ENCODE measurements at regions not wholly inside any gene's neighbourhood (a gene's known extent, or its start where the extent isn't known, plus 50 kb on each side); places are given as distances from the start of the nearest gene placed in this dataset.

GRCh38 chr11:33412241-33412640 lies 155.1 kb downstream of the HIPK3 start:
- Mint-ChIP-seq H3K4me1 (no peaks in the 10 kb centered on the region), H3K27me3 (peaks cover 18% of the 10 kb centered on the region in 2 donors), H3K4me3 (no peak overlapping the region), H3K9me3 (no peaks in the 10 kb centered on the region), H3K27ac (no peak overlapping the region), H3K36me3 (no peaks in the 10 kb centered on the region)
- ChIA-PET POLR2A (ENCODE audit: partially characterized antibody) (no interaction called here), CTCF (ENCODE audit: partially characterized antibody) (no interaction called here)
- no peak overlapping the region for H3K4me3 ChIP-seq (ENCODE audit: low read length in 2 of 2)
- no peaks in the 10 kb centered on the region for H3K9me3 ChIP-seq (ENCODE audit: control insufficient read depth in 1 of 2, low read length in 2 of 2)
- no peaks in the 10 kb centered on the region for H3K36me3 ChIP-seq (ENCODE audit: insufficient read depth, low read length)
- H3K27me3 ChIP-seq (ENCODE audit: insufficient read depth, low read length), result no peaks in the 10 kb centered on the region
- H3K4me1 ChIP-seq (ENCODE audit: insufficient read depth, low read length), result no peaks in the 10 kb centered on the region
- intact Hi-C loops (cut with micrococcal nuclease), result no loop called here
- no peak overlapping the region for H3K27ac ChIP-seq (ENCODE audit: low read depth, low read length)
- no peak for DNase-seq

DNA sequence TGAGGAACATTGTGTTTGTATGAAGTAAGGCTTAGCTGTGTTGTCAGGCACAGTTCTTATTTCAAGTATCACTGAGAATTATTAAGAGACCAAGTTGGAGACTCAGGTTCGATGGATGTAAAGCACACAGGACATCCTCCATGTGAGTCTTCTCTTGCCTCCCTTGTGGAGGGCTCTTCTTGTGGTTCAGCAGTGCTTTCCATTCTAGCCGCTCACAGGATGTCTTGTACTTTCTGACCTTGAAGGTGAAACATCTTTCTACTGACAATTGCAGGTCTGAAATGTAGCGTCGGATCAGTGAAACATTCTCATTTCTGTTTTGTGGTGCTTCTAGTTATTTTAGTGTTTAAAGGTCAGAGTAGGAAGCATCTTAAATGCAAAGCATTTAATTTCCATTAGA lies 154.6 kb downstream of the HIPK3 start:
- H3K4me1 ChIP-seq (ENCODE audit: insufficient read depth, low read length), result no peaks in the 10 kb centered on the region
- H3K4me1 Mint-ChIP-seq, result no peaks in the 10 kb centered on the region
- intact Hi-C loops (cut with micrococcal nuclease), result no loop called here
- H3K27ac ChIP-seq (ENCODE audit: low read depth, low read length), result no peak overlapping the region
- H3K27me3 Mint-ChIP-seq, result peaks cover 18% of the 10 kb centered on the region in 2 donors
- no peaks in the 10 kb centered on the region for H3K9me3 Mint-ChIP-seq
- CTCF ChIA-PET (ENCODE audit: partially characterized antibody), result no interaction called here
- no peaks in the 10 kb centered on the region for H3K9me3 ChIP-seq (ENCODE audit: control insufficient read depth in 1 of 2, low read length in 2 of 2)
- H3K36me3 ChIP-seq (ENCODE audit: insufficient read depth, low read length), result no peaks in the 10 kb centered on the region
- DNase-seq, result no peak
- H3K27me3 ChIP-seq (ENCODE audit: insufficient read depth, low read length), result no peaks in the 10 kb centered on the region
- H3K27ac Mint-ChIP-seq, result no peak overlapping the region
- H3K4me3 Mint-ChIP-seq, result no peak overlapping the region
- no peaks in the 10 kb centered on the region for H3K36me3 Mint-ChIP-seq
- no peak overlapping the region for H3K4me3 ChIP-seq (ENCODE audit: low read length in 2 of 2)
- POLR2A ChIA-PET (ENCODE audit: partially characterized antibody), result no interaction called here

DNA sequence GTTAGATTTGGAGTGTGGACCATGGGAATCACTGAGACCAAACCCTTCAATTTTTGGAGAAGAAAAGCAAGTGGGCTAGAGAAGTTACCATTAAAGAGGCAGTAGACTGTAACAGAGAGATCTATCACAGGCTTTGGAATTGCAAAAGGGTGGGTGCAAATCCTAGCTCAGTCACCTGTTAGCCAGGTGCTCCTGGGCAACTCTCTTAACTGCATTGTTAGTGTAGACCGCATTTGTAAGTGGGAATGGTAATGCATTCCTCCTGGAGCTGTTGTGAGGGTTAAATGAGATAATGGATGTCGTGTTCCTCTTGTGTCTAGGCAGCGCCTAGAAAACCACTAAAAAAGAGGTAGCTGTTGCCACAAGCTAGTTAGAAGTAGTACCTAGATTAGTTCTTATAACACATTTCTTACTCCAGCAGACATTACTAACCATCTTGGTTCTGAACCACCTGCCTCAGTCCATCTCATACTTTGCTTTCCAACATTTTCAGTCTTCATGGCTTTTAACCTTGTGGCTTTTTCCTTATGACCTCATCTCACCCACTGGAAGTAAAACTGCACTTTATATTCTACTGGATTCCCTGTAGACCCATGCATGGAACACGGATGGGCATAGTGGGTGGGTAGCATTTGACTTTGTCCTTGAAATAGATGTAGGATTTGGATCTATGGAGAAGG lies 153.0 kb downstream of the HIPK3 start:
- intact Hi-C loops (cut with micrococcal nuclease), result no loop called here
- Mint-ChIP-seq H3K4me3 (no peak overlapping the region), H3K27ac (no peak overlapping the region)

More for the DNA sequence above, 153.0 kb downstream of the HIPK3 start:
- H3K9me3 ChIP-seq (ENCODE audit: control insufficient read depth in 1 of 2, low read length in 2 of 2), result no peaks in the 10 kb centered on the region
- no peak overlapping the region for H3K27ac ChIP-seq (ENCODE audit: low read depth, low read length)
- H3K36me3 ChIP-seq (ENCODE audit: insufficient read depth, low read length), result no peaks in the 10 kb centered on the region
- Mint-ChIP-seq H3K9me3 (no peaks in the 10 kb centered on the region), H3K36me3 (no peaks in the 10 kb centered on the region), H3K27me3 (peaks cover 14% of the 10 kb centered on the region in 2 donors), H3K4me1 (no peaks in the 10 kb centered on the region)
- H3K4me3 ChIP-seq (ENCODE audit: low read length in 2 of 2), result no peak overlapping the region
- no peaks in the 10 kb centered on the region for H3K4me1 ChIP-seq (ENCODE audit: insufficient read depth, low read length)
- CTCF ChIA-PET (ENCODE audit: partially characterized antibody), result no interaction called here
- no peaks in the 10 kb centered on the region for H3K27me3 ChIP-seq (ENCODE audit: insufficient read depth, low read length)
- DNase-seq, result no peak
- POLR2A ChIA-PET (ENCODE audit: partially characterized antibody), result no interaction called here
